IMR-90 (cell line): ENCODE measurements at regions not wholly inside any gene's neighbourhood (a gene's known extent, or its start where the extent isn't known, plus 50 kb on each side); places are given as distances from the start of the nearest gene placed in this dataset.

ENCODE experiments used
- BHLHE40 ChIP-seq: fragments of 150-350 bp; IDR thresholded peaks from 2 replicates; pipeline ENCODE4 v1.6.1; 2016; ENCODE audit warnings: mild to moderate bottlenecking, low read depth, low read length
- CEBPB ChIP-seq: IDR thresholded peaks from 2 replicates; pipeline ENCODE4 v1.6.1; 2012; ENCODE audit warnings: low read depth, low read length, improper control_type of control experiment
- CHD1 ChIP-seq: IDR thresholded peaks from 2 replicates; pipeline ENCODE4 v1.6.1; 2012; ENCODE audit warnings: low read depth, low read length, improper control_type of control experiment
- CTCF ChIP-seq: conservative IDR thresholded peaks from 2 replicates; pipeline ENCODE4 v1.5.1; 2012; ENCODE audit warnings: mild to moderate bottlenecking, low read depth, low read length, improper control_type of control experiment
- FOS ChIP-seq: fragments of 150-350 bp; IDR thresholded peaks from 2 replicates; pipeline ENCODE4 v1.6.1; 2016; ENCODE audit warnings: low read depth, low read length
- MAFK ChIP-seq: IDR thresholded peaks from 2 replicates; pipeline ENCODE4 v1.6.1; 2012; ENCODE audit warnings: low read depth, low read length, improper control_type of control experiment
- MAZ ChIP-seq: IDR thresholded peaks from 2 replicates; pipeline ENCODE4 v1.6.1; 2012; ENCODE audit warnings: low read depth, mild to moderate bottlenecking, low read length, improper control_type of control experiment, moderate library complexity, borderline replicate concordance
- POLR2A ChIP-seq: IDR thresholded peaks from 2 replicates; pipeline ENCODE4 v1.6.1; 2012; ENCODE audit warnings: mild to moderate bottlenecking, low read depth, low read length
- RAD21 ChIP-seq: IDR thresholded peaks from 2 replicates; pipeline ENCODE4 v1.6.1; 2012; ENCODE audit warnings: low read length, improper control_type of control experiment
- RCOR1 ChIP-seq: IDR thresholded peaks from 2 replicates; pipeline ENCODE4 v1.6.1; 2012; ENCODE audit warnings: mild to moderate bottlenecking, low read length, improper control_type of control experiment; ENCODE audit not compliant: insufficient replicate concordance
- RFX5 ChIP-seq: IDR thresholded peaks from 2 replicates; pipeline ENCODE4 v1.8.0; 2012; ENCODE audit warnings: low read depth, mild to moderate bottlenecking, low read length, moderate library complexity
- SMC3 ChIP-seq: fragments of 150-350 bp; IDR thresholded peaks from 2 replicates; pipeline ENCODE4 v1.6.1; 2016; ENCODE audit warnings: low read depth, mild to moderate bottlenecking, antibody characterized with exemption, low read length, moderate library complexity

GRCh38 chr12:105445649-105446048 lies 115.2 kb downstream of the C12orf75 start:
- TF ChIP-seq RFX5 (no peak), CTCF (no peak), CHD1 (no peak), MAFK (no peak), POLR2A (no peak), MAZ (no peak), FOS (no peak), RCOR1 (no peak), SMC3 (no peak), RAD21 (no peak), CEBPB (no peak), BHLHE40 (no peak)
